GM03348 (cell line): ENCODE measurements at regions not wholly inside any gene's neighbourhood (a gene's known extent, or its start where the extent isn't known, plus 50 kb on each side); places are given as distances from the start of the nearest gene placed in this dataset.
"Not testable (repeated sequence)": the region's sequence is repeated elsewhere in the genome, so short reads cannot be mapped to it uniquely, and the experiment has no call there.

Experiments used
- DNase-seq: peaks from one replicate; pipeline ENCODE4 v3.0.0; 2012; ENCODE audit warnings: low spot score

DNA sequence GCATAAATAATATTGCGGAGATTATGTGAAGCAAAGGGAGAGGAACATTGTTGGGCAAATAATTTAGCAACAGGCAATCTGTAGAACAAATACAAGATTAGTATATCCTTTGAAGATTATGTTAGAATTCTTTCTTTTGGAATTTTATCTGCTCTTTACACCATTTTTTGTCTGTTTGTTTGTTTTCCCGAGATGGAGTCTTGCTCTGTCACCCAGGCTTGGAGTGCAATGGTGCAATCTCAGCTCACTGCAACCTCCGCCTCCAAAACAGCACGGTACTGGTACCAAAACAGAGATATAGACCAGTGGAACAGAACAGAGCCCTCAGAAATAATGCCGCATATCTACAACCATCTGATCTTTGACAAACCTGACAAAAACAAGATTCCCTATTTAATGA lies 250.3 kb downstream of the FSIP2 start:
- not testable (repeated sequence) for DNase-seq

DNA sequence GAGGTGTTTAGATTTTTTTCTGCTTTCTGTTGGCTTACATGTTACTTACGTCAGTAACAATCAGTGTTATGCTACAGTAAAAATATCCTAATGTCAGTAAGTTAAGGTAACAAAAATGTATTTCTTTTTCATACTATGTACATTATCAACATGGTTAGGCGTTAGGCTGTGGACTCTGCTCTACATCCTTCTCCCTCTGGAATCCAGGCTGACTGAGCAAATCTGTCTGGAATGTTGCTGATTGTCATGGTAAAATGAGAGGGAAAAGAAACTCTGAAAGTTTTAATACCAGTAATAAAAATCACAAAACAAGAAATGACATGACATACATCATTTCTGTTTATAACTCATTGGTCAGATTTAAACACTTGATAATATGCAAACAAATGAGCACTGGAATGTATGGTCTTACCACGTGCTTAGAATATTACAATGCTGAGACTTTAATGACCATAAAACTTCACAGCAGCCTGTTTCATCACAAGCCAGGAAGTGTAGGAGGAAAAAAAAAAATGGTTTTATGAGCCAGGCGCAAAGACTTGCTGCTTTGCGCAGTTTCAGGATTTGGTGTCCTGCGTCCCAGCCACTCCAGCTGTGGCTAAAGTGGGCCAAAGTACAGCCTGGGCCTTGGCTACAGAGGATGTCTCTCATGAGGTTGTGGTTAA lies 252.4 kb downstream of the FSIP2 start:
- DNase-seq = no peak

DNA sequence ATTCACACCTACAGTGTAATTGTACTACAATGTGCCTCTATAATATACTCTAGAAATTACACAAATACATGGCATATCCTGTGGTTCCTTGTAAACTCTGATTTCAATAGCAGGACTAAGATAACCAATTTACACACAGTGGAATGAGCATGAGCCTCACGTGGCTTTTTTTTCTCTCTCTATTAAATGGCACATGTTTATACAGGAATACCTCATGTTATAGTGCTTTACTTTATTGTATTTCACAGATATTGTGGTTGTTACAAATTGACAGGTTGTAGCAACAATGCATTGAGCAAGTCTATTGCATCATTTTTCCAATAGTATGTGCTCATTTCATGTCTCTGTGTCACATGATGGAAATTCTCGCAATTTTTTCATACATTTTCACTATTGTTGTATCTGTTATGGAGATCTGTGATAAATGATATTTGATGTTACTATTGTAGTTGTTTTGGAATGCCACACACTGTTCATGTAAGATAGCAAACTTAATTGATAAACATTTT lies 260.0 kb downstream of the FSIP2 start:
- no peak for DNase-seq

DNA sequence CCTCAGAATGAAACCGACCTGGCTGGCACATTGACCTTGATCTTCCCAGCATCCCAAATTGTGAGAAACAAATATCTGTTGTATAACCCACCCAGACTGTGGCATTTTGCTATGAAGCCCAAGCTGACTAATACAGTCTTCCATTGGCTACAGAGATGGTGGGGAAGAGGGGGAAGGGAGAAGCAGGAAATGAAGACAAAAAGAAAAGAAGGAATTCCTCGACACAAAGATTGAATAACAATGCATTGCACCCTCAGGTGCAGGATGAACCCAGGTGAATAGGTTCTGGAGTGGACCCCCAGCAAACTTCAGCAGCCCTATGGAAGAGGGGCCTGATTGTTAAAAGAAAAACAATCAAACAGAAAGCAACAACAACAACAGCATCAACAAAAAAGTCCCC lies 270.7 kb downstream of the FSIP2 start:
- no peak for DNase-seq

DNA sequence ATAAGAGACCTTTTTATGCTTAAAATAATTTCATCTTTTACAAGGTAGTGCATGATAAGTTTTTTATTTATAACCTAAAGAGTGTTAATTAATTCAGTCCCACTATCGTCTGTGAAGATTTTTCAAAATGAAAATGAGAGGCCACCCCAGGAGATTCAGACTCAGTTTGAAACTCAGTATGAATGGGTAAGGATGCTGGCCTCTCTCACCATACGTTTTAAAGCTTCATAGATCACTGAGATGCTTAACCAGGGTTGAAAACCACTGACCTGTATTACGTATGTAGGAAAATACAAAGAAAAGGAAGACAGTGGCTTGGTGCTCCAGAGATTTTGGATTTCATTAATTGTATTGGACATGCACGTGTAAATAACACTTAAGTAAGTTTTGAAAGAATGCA lies 278.7 kb downstream of the FSIP2 start:
- no peak for DNase-seq

DNA sequence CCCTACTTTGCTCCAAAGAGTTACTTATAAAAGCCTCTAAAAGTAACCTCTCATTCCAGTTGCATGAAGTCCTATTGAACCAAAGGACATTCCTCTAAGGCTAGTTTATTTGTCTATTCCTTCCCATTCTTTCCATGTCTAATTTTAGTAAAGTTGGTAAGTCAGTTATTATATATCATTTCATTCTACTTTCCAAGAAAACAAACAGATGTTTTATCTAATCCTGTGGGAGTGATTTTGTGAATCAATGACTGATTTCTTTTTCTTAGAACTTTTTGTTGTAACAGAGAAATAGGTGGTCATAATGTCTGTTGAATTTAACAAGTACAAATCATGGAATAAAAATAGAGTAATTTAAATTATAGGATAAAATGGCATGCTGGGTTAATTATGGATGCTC lies 286.3 kb downstream of the FSIP2 start:
- DNase-seq = no peak

DNA sequence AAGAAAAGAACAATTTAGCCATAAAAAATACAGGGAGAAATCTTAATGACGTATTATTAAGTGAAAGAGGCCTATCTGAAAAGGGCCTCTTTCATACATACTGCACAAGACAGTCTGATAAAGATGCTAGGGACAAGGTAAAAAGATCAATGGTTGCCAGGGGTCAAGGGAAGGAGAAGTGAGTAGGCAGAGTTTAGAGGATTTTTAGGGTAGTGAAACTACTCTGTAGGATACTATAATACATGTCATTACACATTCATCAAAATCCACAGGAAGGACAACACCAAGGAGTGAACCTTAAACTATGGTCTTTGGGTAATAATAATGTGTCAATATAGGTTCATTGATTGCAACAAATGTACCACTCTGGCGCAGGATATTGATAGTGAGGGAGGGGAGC lies 289.3 kb downstream of the FSIP2 start:
- DNase-seq = no peak

DNA sequence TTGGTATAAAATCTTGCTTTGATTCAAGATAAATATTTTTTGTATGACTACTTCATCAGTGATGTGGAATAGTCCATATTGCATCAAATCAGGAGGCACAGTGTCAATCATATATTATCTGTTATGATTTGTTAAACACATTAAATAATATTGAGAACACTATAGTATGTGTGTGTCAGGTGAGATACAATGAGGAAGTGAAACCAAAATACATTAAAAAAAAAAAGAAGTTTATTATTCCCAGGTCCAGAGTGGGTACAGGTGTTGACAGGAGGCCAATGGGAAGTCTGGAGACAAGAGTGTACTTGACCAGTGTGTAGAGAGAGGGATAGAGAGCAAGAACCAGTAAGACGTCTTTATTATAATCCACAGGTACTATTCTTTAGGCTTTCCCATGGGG lies 292.6 kb downstream of the FSIP2 start:
- DNase-seq = no peak

DNA sequence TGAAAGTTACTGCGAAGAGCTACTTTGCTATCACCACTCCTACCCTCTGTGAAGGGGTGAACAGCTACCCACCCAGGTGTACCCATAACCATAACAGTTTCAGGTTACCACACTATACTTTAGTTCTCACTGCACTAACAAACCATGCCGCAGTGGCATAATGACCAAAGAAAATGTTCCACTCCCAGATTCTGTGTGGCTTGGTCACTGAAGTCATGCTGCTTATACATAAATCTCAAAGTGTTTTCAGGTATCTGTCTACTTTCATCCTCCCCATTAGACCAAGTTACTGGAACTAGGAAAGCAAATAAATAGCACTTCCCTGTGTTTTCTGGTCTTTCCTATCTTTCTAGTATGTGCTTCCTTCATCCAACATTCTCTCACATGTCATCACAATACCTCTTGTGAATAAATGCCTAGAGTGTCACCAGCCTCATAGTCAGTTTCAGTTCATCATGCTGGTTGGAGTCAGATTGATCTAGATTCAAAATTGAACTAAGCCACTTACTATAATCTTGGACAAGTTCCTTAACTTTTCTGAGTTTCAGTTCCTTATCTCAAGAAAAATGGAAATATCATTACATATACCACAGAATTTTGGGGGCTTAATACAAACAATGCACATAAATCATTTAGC lies 293.6 kb downstream of the FSIP2 start:
- no peak for DNase-seq

DNA sequence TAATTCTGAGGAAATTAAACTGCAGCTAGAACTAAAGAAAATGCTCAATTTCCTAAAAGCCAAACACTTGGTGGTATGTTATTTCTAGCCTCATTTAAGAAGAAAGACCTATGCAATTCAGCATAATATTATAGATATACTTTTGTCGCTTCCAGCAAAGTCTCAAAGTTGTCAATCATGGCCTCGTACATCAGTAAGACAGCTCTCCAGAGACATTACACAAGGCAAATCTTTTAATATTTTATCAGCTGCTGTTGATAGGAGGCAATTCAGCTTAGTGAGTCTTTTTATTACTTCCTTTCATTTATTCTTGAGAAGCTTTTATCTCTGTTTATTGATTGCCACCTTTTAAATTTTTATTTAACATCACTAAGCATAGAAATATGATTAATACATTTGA lies 294.3 kb downstream of the FSIP2 start:
- DNase-seq = no peak

DNA sequence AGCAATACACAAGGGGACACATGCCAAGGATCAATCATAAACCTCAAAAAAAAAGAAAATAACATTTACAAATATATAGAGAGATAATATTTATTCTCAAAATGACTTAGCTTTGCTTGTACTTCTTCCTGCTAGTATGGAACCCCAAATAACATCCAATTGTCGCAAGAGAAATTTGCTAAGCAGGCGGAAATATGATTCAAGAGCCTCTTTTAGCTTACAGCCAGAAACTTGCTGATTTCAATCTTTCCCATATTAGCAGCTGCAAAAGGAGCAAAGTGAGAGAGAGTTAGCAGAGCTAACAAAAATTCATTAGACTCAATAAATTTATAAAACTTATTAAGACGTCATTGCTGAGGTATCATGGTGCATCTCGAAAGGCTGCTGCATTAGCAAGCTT lies 294.9 kb downstream of the FSIP2 start:
- DNase-seq = no peak

DNA sequence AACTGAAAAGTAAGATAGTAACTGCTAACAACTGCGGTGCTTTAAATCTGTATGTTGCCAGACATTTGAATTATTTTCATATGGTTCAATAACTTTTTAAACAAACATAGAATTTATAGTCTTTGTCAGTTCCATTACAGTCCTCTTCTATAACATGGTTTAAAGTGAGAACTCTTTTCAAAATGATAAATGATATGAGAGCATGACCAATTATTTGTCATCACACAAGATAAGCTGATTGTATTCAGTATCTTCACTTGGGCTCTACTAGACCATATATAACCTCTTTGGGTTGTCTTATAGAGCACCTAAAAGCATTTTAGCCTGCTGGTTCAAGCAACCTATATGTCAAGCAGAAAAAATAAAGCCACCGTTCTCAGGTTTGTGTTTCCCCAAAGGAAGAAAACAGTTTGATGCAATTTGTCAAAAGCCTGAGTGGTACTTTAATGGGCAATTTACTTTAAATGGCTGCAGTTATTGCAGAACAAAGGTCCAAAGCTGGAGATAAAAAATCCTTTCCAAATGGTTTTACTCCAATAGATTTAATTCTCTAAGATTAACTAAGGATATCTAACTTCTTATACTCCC lies 298.4 kb downstream of the FSIP2 start:
- no peak for DNase-seq

DNA sequence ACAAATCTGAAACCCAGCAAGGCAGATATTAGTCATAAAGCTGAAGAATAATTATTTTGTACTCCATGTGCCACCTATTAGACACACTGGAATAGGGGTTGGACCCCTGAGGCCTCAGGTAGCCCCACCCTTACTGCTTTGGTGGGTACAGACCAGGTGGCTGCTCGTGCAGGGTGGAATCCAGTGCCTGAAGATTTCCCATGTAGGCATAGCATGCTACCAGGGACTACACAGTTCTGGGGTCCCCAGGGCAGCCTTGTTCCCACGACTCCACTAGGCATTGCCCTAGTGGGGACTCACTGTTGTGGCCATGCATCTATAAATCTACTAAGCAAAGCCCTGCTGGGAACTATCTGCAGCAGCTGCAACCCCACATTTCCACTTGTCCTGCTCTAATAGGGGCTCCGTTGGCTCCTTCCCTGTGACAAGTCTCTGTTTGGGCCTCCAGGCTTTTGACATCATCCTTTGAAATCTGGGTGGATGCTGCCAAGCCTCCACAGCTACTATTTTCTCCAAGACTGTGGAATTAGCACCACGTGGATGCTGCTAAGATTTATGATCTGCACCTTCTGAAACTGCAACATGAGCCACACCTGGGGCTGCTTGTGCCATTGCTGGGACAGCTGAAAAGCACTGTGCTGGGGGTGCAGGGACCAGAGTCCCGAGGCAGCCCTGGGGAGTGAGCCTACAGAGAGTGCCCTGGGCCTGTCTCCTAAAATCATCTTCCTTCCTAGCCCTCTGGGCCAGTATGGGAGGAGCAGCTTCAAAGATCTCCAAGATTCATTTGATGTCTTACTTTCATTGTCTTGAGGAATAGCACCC lies 303.8 kb downstream of the FSIP2 start:
- no peak for DNase-seq

DNA sequence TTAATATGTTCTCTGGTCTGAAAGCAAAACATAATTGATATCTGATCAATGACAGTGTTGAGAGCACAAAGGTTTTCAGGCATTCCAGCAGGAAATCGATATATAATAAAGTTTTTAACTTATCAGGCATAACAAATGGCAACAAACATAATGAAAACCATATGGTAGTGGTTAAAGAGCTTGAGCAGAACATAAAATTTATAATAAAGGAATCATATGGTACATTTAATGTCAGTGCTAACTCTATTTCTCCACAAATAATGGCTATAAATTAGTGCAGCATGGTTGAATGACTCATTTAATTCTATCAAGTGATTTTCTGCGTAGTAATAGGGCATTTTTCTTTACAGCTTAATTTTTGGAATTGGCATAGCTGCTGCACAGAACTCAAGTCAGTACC lies 306.2 kb downstream of the FSIP2 start:
- DNase-seq = no peak

DNA sequence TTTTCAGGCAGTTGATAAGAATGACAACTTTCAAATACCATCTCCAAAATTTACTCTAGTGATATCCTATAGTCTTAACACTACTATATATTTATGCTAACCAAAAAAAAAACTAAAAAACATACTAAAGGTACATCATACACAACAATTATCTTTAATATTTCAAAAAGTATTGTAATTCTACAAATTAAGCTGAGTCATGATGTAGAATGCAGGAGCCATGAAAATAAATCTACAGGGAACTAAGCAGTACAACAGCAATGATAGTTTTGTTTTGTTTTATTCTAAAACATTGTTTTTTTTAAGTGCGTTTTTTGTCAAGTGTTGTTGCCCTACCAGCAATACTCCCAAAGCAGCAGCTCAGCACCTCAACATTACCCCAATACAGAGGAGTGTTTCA lies 314.3 kb downstream of the FSIP2 start:
- DNase-seq = no peak

DNA sequence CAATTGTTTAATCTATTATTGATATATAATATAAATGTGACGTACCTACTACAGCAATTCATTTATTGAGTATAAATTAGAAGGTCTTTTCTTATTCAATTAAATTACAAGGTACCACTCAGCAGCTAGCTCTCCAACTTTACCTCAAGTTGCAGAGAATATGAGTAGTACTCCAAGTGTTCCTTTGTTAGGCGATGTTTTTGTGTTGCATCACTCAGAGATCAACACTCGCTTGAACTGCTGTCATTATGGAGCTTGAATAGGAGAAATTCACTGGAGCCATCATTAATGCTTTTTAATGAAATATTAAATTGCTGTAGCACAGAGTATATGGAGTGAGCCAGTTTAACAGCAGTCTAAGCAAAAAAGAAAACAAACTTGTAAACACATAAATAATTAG lies 320.0 kb downstream of the FSIP2 start:
- DNase-seq = no peak

DNA sequence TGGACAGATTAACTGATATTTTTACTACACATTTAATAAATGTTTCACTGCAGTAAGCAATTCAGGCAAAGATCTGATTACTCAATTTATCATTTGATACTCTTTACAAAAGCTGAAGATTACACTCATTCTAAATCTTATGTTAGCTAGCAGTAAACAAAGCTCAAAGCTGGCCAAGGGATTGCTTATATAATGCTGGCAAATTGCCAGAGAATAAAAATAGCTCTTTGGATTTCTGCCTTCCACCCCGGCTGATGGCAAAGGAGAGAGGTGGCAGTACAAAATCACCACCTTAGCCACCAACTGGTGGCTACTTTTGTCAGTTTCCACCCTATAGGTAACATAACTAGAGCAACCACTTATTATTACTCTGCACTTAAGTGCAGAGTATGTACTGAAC lies 320.5 kb downstream of the FSIP2 start:
- DNase-seq = no peak

DNA sequence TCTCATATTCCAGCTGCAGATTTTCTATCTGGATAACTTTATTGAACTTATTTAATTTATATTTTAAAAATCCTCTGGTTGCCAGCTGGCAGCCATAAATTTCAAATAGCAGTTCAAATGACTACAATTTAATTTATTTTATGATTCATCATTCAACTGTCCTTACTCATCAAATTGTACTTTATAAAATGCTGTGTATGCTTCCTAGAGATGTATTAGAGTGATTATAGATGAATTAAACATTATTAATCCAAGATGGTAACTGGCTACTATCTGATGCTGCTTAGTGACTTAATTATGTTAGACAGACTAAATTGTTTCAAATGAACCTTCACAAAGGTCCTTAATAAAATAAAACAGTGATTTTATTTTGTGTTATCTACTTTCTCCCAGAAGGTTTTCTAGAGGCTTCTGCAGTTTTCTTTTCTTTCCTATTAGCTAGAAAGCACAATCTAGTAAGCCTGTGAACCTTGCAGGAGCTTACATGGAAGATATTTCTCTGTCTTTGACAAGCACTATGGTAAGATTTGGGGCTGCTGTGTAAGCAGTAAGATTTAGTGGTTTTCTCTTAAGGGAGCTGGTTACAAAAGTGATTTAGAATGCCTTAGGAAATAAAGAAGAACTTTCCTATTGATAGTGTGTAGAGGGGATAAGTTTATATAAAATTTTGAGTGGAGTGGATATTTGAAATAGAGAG lies 322.3 kb downstream of the FSIP2 start:
- DNase-seq = no peak

DNA sequence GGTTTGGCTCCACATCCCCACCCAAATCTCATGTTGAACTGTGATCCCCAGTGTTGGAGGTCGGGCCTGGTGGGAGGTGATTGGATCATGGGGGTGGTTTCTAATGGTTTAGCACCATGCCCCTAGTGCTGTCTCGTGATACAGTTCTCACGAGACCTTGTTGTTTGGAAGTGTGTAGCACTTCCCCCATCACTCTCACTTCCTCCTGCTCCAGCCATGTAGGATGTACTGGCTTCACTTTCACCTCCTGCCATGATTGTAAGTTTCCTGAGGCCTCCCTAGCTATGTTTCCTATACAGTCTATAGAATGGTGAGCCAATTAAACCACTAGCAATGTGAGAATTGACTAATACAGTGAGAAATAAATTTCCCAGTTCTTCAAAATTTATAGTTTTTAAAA lies 325.9 kb downstream of the FSIP2 start:
- DNase-seq = no peak

DNA sequence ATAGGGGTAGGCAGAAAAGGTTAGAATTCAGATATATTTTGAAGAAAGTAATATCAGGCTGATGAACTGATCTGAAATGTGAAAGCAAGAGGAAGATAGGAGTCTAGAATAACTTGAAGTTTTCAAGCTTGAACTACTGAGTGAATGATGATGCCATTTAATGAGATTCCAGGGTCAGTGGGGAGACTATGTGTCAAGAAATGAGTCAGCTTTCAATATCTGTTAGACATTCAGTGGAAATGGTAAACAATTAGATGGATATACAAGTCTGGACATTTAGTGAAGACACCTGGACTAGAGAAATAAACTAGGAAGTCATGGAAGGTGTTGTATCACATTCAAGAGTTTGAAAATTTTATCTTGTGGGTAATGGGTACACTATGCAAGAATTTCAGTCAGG lies 326.9 kb downstream of the FSIP2 start:
- DNase-seq = no peak

DNA sequence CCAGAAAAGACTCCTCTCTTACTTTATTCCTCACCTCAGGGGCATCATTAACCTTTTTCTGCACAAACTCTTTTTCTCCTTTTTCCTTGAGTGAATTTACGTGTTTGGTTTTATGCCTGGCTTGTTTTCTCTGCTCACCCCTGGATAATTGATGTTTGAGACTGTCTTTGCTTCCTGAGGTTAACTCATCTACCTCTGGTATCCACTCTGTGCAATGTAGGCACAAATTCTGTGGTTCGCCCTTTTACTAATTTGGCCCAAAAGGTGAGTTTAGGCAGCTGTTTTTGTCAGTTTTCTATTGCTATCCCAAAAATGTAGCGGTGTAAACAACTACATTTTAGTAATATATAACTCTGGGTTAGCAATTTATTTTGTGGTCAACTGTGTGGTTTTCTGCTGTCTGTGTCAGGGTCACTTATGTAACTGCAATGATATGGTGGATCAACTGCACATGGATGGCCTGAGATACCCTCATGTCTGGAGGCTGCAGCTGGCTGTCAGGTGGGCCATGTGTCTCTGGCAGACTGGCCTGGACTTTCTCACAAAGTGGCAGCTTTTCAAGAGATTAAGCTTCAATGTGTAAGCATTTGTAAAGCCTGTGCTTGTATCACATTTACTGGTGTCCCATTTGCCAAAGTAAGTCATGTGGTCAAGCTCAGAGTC lies 329.7 kb downstream of the FSIP2 start:
- no peak for DNase-seq

DNA sequence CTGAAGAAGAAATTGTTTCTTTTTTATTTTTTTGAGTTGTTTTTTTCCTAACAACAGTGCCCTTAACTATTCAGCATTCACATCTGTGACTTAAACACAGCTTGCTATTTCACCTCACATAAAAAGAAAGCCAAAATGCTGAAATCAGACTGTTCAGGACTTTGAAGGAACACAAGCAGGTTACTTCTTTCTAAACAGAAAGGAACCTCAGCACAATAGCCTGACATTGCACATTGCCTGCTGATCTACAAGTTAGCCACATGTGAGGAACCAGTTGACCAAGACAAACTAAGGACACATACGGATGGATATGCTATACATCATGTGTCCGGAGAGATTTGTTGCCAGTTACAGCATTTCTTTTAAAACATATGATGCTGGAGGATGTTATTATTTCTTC lies 331.1 kb downstream of the FSIP2 start:
- no peak for DNase-seq
